ENCODE measurements at regions not wholly inside any gene's neighbourhood (a gene's known extent, or its start where the extent isn't known, plus 50 kb on each side); places are given as distances from the start of the nearest gene placed in this dataset.

- Histone ChIP-seq H3K9me3 (peaks cover 11% of the 10 kb centered on the region; the same call in 2 of the 3 replicates), H3K4me1 (no peaks in the 10 kb centered on the region), H3K27ac (no peak overlapping the region), H3K4me2 (no peak overlapping the region), H3K4me3 (no peak overlapping the region)
- ATAC-seq (no peak), DNase-seq (ENCODE audit: low read depth in 1 of 2, low spot score in 1 of 2) (no peak), FAIRE-seq (no peak)
- POLR2A ChIA-PET = no interaction called here
- CTCF ChIA-PET = interaction anchor here (1.2 kb wide), 1 partner anchor 182 kb away, joined by 3 read pairs; no protein-coding TSS in a partner anchor
- TF ChIP-seq ESRRA (IDR thresholded peaks at IDR 0.05; ENCODE audit: borderline replicate concordance, low read length) = no peak
- TF ChIP-seq MYC (IDR thresholded peaks at IDR 0.05; ENCODE audit: borderline replicate concordance, low read length) = no peak
- TF ChIP-seq PBX3 (IDR thresholded peaks at IDR 0.05) = no peak
- no peak for TF ChIP-seq HEYL (CRISPR knock-in tag; IDR thresholded peaks at IDR 0.05)
- TF ChIP-seq HOXA7 (CRISPR knock-in tag; IDR thresholded peaks at IDR 0.05) = no peak
- TF ChIP-seq KDM1A (IDR thresholded peaks at IDR 0.05; ENCODE audit: low read depth) = no peak
- TF ChIP-seq REST (IDR thresholded peaks at IDR 0.05) = no peak
- 24% methylated on average over 8 of the region's 8 CpGs for WGBS (ENCODE audit: missing lambda C conversion rate)
Observed at GRCh38 chr9:135021393-135021789, 66.1 kb upstream of the OLFM1 start.

DNA sequence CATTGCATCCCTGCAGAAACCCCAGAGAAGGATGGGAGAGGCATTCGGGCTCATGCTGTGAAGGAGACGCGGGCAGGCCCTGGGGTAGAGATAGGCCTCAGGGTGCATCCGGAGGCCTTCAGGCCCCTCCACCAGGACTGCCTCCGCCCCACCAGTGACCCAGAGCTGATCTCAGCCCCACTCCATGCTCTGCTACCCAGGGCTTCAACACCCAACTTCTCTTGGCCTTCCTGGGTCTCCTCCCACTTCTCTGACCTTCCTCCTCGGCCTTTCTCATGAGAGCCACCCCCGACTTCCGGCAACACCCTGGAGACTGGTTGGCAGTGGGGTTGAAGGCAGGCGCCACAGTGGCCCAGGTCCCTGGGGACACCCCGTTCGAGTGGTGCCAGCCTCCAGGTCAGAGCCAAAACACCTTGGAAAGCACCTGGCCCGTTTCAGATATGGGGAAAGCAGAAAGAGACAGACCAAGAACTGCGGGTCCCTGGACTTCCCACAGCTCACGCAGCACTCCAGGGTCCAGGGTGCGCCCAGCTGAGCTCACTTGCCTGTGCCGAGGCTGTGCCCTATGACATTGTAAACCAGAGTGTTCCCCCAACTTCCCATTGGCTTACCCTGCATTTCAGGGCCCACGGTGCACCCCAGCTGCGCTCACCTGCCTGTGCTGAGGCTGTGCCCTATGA, 65.1 kb upstream of the OLFM1 start:
- DNase-seq (ENCODE audit: low read depth in 1 of 2, low spot score in 1 of 2) = no peak
- POLR2A ChIA-PET = no interaction called here
- Histone ChIP-seq H3K27ac (no peak overlapping the region), H3K4me1 (no peaks in the 10 kb centered on the region), H3K9me3 (peaks cover 11% of the 10 kb centered on the region; the same call in 2 of the 3 replicates), H3K4me3 (no peak overlapping the region), H3K4me2 (no peak overlapping the region)
- no peak for FAIRE-seq
- WGBS (ENCODE audit: missing lambda C conversion rate) = 42% methylated on average over 14 of the region's 18 CpGs
- CTCF ChIA-PET = no interaction called here
- ATAC-seq = no peak
- TF ChIP-seq HOXB5 (CRISPR knock-in tag; IDR thresholded peaks at IDR 0.05) (no peak), BCL3 (IDR thresholded peaks at IDR 0.05) (no peak), USF2 (IDR thresholded peaks at IDR 0.05) (no peak), RCOR1 (IDR thresholded peaks at IDR 0.05; ENCODE audit: low read depth, low read length) (no peak), CEBPB (IDR thresholded peaks at IDR 0.05) (no peak), FOSL2 (IDR thresholded peaks at IDR 0.05) (no peak), FOSL2 (CRISPR knock-in tag; IDR thresholded peaks at IDR 0.05) (no peak), HES2 (IDR thresholded peaks at IDR 0.05) (no peak), EP300 (IDR thresholded peaks at IDR 0.05) (no peak), FOXS1 (CRISPR knock-in tag; IDR thresholded peaks at IDR 0.05) (no peak), HOXB13 (CRISPR knock-in tag; IDR thresholded peaks at IDR 0.05; ENCODE audit: low read depth) (no peak), CHD2 (IDR thresholded peaks at IDR 0.05; ENCODE audit: low read length, partially characterized antibody) (no peak), ZC3H11A (IDR thresholded peaks at IDR 0.05) (no peak), MAFK (IDR thresholded peaks at IDR 0.05; ENCODE audit: partially characterized antibody) (no peak), MYC (IDR thresholded peaks at IDR 0.05; ENCODE audit: borderline replicate concordance, low read length) (no peak), KDM1A (IDR thresholded peaks at IDR 0.05; ENCODE audit: low read depth) (no peak), RNF2 (IDR thresholded peaks at IDR 0.05; ENCODE audit: borderline replicate concordance, low read depth) (no peak), NPAS2 (CRISPR knock-in tag; IDR thresholded peaks at IDR 0.05; ENCODE audit: borderline replicate concordance) (no peak), PBX3 (IDR thresholded peaks at IDR 0.05) (no peak), ZFP36 (IDR thresholded peaks at IDR 0.05; ENCODE audit: borderline replicate concordance, partially characterized antibody) (no peak)
- TF ChIP-seq, protein P1, sequence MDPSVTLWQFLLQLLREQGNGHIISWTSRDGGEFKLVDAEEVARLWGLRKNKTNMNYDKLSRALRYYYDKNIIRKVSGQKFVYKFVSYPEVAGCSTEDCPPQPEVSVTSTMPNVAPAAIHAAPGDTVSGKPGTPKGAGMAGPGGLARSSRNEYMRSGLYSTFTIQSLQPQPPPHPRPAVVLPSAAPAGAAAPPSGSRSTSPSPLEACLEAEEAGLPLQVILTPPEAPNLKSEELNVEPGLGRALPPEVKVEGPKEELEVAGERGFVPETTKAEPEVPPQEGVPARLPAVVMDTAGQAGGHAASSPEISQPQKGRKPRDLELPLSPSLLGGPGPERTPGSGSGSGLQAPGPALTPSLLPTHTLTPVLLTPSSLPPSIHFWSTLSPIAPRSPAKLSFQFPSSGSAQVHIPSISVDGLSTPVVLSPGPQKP (IDR thresholded peaks at IDR 0.05; ENCODE audit: low read depth, low read length) = no peak

Measured in A549 (cell line).